ENCODE measurements at regions not wholly inside any gene's neighbourhood (a gene's known extent, or its start where the extent isn't known, plus 50 kb on each side); places are given as distances from the start of the nearest gene placed in this dataset.

DNA sequence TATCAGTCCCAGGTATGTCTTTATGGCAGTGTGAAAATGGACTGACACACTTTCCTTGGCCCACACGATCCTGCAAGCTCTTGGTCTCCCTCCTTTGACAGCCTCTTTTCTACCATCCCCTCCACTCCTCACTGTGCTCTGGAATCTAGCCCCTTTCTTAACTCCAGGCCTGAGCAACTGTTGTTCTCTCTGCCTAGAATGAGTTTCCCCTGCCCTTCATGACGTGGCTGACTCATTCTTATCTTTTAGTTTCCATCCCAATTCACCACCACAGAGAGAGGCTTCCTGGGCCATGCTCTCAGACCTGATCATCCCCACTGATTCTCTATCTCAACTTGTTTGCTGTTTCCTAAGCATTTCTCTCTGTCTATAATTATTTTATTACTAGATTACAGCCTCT, 157.4 kb upstream of the HMGA2 start:
- TF ChIP-seq CTCF (IDR thresholded peaks at IDR 0.05 in 2 of 3, conservative IDR thresholded peaks at IDR 0.05 in 1 of 3; ENCODE audit: borderline replicate concordance in 1 of 3, insufficient read depth in 1 of 3, low read depth in 2 of 3, low read length in 2 of 3) (no peak), POLR2A (IDR thresholded peaks at IDR 0.05; ENCODE audit: borderline replicate concordance, extremely low read depth, insufficient read depth, insufficient read length) (no peak), RAD21 (IDR thresholded peaks at IDR 0.05; ENCODE audit: low read depth) (no peak), CEBPB (IDR thresholded peaks at IDR 0.05; ENCODE audit: low read depth) (no peak), EZH2phosphoT487 (IDR thresholded peaks at IDR 0.05; ENCODE audit: borderline replicate concordance) (no peak), EZH2 (IDR thresholded peaks at IDR 0.05) (no peak), ZNF274 (IDR thresholded peaks at IDR 0.05; ENCODE audit: low read depth, low read length) (no peak), ZBTB33 (IDR thresholded peaks at IDR 0.05; ENCODE audit: extremely low read depth, insufficient replicate concordance, low read length) (no peak), CBX3 (IDR thresholded peaks at IDR 0.05; ENCODE audit: low read depth) (no peak), POLR2AphosphoS5 (IDR thresholded peaks at IDR 0.05; ENCODE audit: low read depth, low read length) (no peak), EGR1 (IDR thresholded peaks at IDR 0.05; ENCODE audit: low read depth) (no peak), SP1 (IDR thresholded peaks at IDR 0.05; ENCODE audit: low read depth) (no peak)
- TF ChIP-seq, protein P1, sequence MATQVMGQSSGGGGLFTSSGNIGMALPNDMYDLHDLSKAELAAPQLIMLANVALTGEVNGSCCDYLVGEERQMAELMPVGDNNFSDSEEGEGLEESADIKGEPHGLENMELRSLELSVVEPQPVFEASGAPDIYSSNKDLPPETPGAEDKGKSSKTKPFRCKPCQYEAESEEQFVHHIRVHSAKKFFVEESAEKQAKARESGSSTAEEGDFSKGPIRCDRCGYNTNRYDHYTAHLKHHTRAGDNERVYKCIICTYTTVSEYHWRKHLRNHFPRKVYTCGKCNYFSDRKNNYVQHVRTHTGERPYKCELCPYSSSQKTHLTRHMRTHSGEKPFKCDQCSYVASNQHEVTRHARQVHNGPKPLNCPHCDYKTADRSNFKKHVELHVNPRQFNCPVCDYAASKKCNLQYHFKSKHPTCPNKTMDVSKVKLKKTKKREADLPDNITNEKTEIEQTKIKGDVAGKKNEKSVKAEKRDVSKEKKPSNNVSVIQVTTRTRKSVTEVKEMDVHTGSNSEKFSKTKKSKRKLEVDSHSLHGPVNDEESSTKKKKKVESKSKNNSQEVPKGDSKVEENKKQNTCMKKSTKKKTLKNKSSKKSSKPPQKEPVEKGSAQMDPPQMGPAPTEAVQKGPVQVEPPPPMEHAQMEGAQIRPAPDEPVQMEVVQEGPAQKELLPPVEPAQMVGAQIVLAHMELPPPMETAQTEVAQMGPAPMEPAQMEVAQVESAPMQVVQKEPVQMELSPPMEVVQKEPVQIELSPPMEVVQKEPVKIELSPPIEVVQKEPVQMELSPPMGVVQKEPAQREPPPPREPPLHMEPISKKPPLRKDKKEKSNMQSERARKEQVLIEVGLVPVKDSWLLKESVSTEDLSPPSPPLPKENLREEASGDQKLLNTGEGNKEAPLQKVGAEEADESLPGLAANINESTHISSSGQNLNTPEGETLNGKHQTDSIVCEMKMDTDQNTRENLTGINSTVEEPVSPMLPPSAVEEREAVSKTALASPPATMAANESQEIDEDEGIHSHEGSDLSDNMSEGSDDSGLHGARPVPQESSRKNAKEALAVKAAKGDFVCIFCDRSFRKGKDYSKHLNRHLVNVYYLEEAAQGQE (IDR thresholded peaks at IDR 0.05; ENCODE audit: low read depth), result no peak
- TF ChIP-seq, protein P2, sequence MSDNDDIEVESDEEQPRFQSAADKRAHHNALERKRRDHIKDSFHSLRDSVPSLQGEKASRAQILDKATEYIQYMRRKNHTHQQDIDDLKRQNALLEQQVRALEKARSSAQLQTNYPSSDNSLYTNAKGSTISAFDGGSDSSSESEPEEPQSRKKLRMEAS (IDR thresholded peaks at IDR 0.05), result no peak

Data from HCT116 (cell line).